Gastrocnemius medialis (tissue), 4 donors: ENCODE measurements at regions not wholly inside any gene's neighbourhood (a gene's known extent, or its start where the extent isn't known, plus 50 kb on each side); places are given as distances from the start of the nearest gene placed in this dataset.

Experiments used
- ATAC-seq, 2 donors: fragments of 150-250 bp; one replicate each; pipeline ENCODE4 v1.9.1; 2016
- DNase-seq, 2 donors: peaks; one replicate each; pipeline ENCODE4 v3.0.0-alpha.2; 2019
- H3K27ac ChIP-seq, 4 donors: fragments of 200-600 bp; sonication (generic); 1 replicate in 1 of 4; 2 replicates in 3 of 4; pipeline ENCODE4 v1.5.1; 2016 to 2018; ENCODE audit warnings: mild to moderate bottlenecking in 2 of 4, moderate library complexity in 1 of 4
- H3K27me3 ChIP-seq, 3 donors: fragments of 200-600 bp; sonication (generic) in 2 of 3; 1 replicate in 1 of 3; 2 replicates in 2 of 3; pipeline versions ENCODE4 v1.5.1 to v1.6.0; 2016 to 2019; ENCODE audit warnings: mild to moderate bottlenecking in 1 of 3, moderate library complexity in 1 of 3
- H3K36me3 ChIP-seq, 2 donors: fragments of 200-600 bp; sonication (generic) in 1 of 2; one replicate each; pipeline ENCODE4 v1.5.1; 2017 to 2018
- H3K4me1 ChIP-seq, 2 donors: fragments of 200-600 bp; sonication (generic) in 1 of 2; one replicate each; pipeline ENCODE4 v1.5.1; 2016 to 2017; ENCODE audit warnings: mild to moderate bottlenecking in 2 of 2
- H3K4me3 ChIP-seq, 4 donors: fragments of 200-600 bp; sonication (generic) in 3 of 4; 1 replicate in 1 of 4; 2 replicates in 3 of 4; pipeline ENCODE4 v1.5.1; 2016 to 2019; ENCODE audit warnings: mild to moderate bottlenecking in 2 of 4
- H3K9me3 ChIP-seq, 3 donors: fragments of 200-600 bp; sonication (generic) in 2 of 3; 1 replicate in 1 of 3; 2 replicates in 2 of 3; pipeline ENCODE4 v1.5.1; 2016 to 2019
- CTCF ChIP-seq, 5 experiments: fragments of 450-650 bp in 3 of 5; fragments of 200-600 bp in 2 of 5; sonication (generic) in 2 of 5; IDR thresholded peaks in 4 of 5; conservative IDR thresholded peaks in 1 of 5; 1 replicate in 4 of 5; 2 replicates in 1 of 5; pipeline ENCODE4 v1.5.1; 2016 to 2019; ENCODE audit warnings: antibody characterized with exemption in 5 of 5, mild to moderate bottlenecking in 3 of 5, moderate library complexity in 3 of 5
- POLR2A ChIP-seq, 2 donors: fragments of 450-650 bp; IDR thresholded peaks; one replicate each; pipeline ENCODE4 v1.6.1; 2017; ENCODE audit warnings: antibody characterized with exemption in 2 of 2, mild to moderate bottlenecking in 2 of 2, moderate library complexity in 2 of 2
- in situ Hi-C, 4 donors: fragments of 200-750 bp; cut with MboI; loops; one replicate each; pipeline versions ENCODE4 v1.15.0 to v1.8.0; 2017; ENCODE audit warnings: low sequenced_read_pairs in 4 of 4
- intact Hi-C: fragments of 100-400 bp; cut with DNase I; formaldehyde crosslinking; loops from one replicate; pipeline ENCODE4 v1.15.1; 2023; ENCODE audit warnings: low total_unique reads

- Histone ChIP-seq H3K36me3 (no peaks in the 10 kb centered on the region), H3K27me3 (no peaks in the 10 kb centered on the region), H3K27ac (no peak overlapping the region), H3K9me3 (no peaks in the 10 kb centered on the region), H3K4me1 (no peaks in the 10 kb centered on the region), H3K4me3 (no peak overlapping the region)
- no peak for TF ChIP-seq CTCF (IDR thresholded peaks at IDR 0.05 in 4 of 5, conservative IDR thresholded peaks at IDR 0.05 in 1 of 5)
- no peak for TF ChIP-seq POLR2A (IDR thresholded peaks at IDR 0.05)
- DNase-seq (no peak), ATAC-seq (no peak)
- in situ Hi-C loops (no loop called here), intact Hi-C loops (no loop called here)
Measured at GRCh38 chr5:89545626-89546025, 662.6 kb upstream of the MEF2C start.

- no peak overlapping the region for H3K4me3 ChIP-seq
- no peaks in the 10 kb centered on the region for H3K4me1 ChIP-seq
- H3K27me3 ChIP-seq, result no peaks in the 10 kb centered on the region
- DNase-seq (no peak), ATAC-seq (no peak)
- H3K27ac ChIP-seq, result no peak overlapping the region
- in situ Hi-C loops (no loop called here), intact Hi-C loops (no loop called here)
- TF ChIP-seq POLR2A (IDR thresholded peaks at IDR 0.05) (no peak), CTCF (IDR thresholded peaks at IDR 0.05 in 4 of 5, conservative IDR thresholded peaks at IDR 0.05 in 1 of 5) (no peak)
- H3K36me3 ChIP-seq, result no peaks in the 10 kb centered on the region
- no peaks in the 10 kb centered on the region for H3K9me3 ChIP-seq
Measured at GRCh38 chr5:89545076-89545475, 662.1 kb upstream of the MEF2C start.

- no peak overlapping the region for H3K4me3 ChIP-seq
- TF ChIP-seq CTCF (IDR thresholded peaks at IDR 0.05 in 4 of 5, conservative IDR thresholded peaks at IDR 0.05 in 1 of 5), result no peak
- TF ChIP-seq POLR2A (IDR thresholded peaks at IDR 0.05), result no peak
Measured at GRCh38 chr5:89542736-89543135, 659.8 kb upstream of the MEF2C start.

GRCh38 chr5:89537800-89538199 lies 654.8 kb upstream of the MEF2C start:
- in situ Hi-C loops (no loop called here), intact Hi-C loops (no loop called here)
- Histone ChIP-seq H3K27me3 (no peaks in the 10 kb centered on the region), H3K4me1 (peaks cover 0 to 4% of the 10 kb centered on the region in 2 donors), H3K36me3 (no peaks in the 10 kb centered on the region), H3K27ac (no peak overlapping the region), H3K4me3 (no peak overlapping the region), H3K9me3 (no peaks in the 10 kb centered on the region)
- TF ChIP-seq POLR2A (IDR thresholded peaks at IDR 0.05) (no peak), CTCF (IDR thresholded peaks at IDR 0.05 in 4 of 5, conservative IDR thresholded peaks at IDR 0.05 in 1 of 5) (no peak)
- ATAC-seq, result no peak
- no peak for DNase-seq

More at GRCh38 chr5:89542736-89543135, 659.8 kb upstream of the MEF2C start:
- no peak for ATAC-seq
- intact Hi-C loops, result no loop called here
- Histone ChIP-seq H3K27ac (no peak overlapping the region), H3K36me3 (no peaks in the 10 kb centered on the region), H3K9me3 (no peaks in the 10 kb centered on the region), H3K27me3 (no peaks in the 10 kb centered on the region), H3K4me1 (no peaks in the 10 kb centered on the region)
- in situ Hi-C loops, result no loop called here
- DNase-seq, result no peak

GRCh38 chr5:89536020-89536419 lies 653.0 kb upstream of the MEF2C start:
- no peak overlapping the region for H3K4me3 ChIP-seq
- intact Hi-C loops, result no loop called here
- ATAC-seq, result peak in 1 of 2 donors; percentile 44
- in situ Hi-C loops, result no loop called here
- TF ChIP-seq POLR2A (IDR thresholded peaks at IDR 0.05), result no peak
- no peak for TF ChIP-seq CTCF (IDR thresholded peaks at IDR 0.05 in 4 of 5, conservative IDR thresholded peaks at IDR 0.05 in 1 of 5)
- H3K36me3 ChIP-seq, result no peaks in the 10 kb centered on the region
- no peaks in the 10 kb centered on the region for H3K27me3 ChIP-seq
- H3K4me1 ChIP-seq, result peaks cover 0 to 4% of the 10 kb centered on the region in 2 donors
- no peaks in the 10 kb centered on the region for H3K9me3 ChIP-seq
- DNase-seq, result no peak
- no peak overlapping the region for H3K27ac ChIP-seq
